SK-N-SH treated with all-trans-retinoic acid at 6 μM for 48 hours (cell line): ENCODE measurements at regions not wholly inside any gene's neighbourhood (a gene's known extent, or its start where the extent isn't known, plus 50 kb on each side); places are given as distances from the start of the nearest gene placed in this dataset.

Experiments
- ARNTL ChIP-seq: fragments of 450-650 bp; formaldehyde crosslinking; IDR thresholded peaks from 2 replicates; pipeline ENCODE4 v1.5.0; 2020; ENCODE audit warnings: low read depth, mild to moderate bottlenecking, moderate library complexity, borderline replicate concordance
- BACH2 ChIP-seq: fragments of 250-450 bp; sonication (Bioruptor Pico); IDR thresholded peaks from 2 replicates; pipeline ENCODE4 v1.9.0; 2021; ENCODE audit warnings: mild to moderate bottlenecking, borderline replicate concordance
- ESRRG ChIP-seq: fragments of 250-450 bp; sonication (Bioruptor Pico); IDR thresholded peaks from 2 replicates; pipeline ENCODE4 v1.6.1; 2021; ENCODE audit warnings: mild to moderate bottlenecking
- GLIS3 ChIP-seq: fragments of 250-450 bp; sonication (Bioruptor Pico); IDR thresholded peaks from 2 replicates; pipeline ENCODE4 v1.5.0; 2020; ENCODE audit warnings: mild to moderate bottlenecking, moderate library complexity
- RARB ChIP-seq: fragments of 250-450 bp; sonication (Bioruptor Pico); IDR thresholded peaks from 2 replicates; pipeline ENCODE4 v1.8.0; 2021; ENCODE audit warnings: mild to moderate bottlenecking, moderate library complexity
- TOX ChIP-seq: fragments of 250-450 bp; sonication (Bioruptor Pico); IDR thresholded peaks from 2 replicates; pipeline ENCODE4 v1.8.0; 2021; ENCODE audit warnings: mild to moderate bottlenecking, moderate library complexity, borderline replicate concordance
- ZFP3 ChIP-seq: fragments of 250-450 bp; sonication (Bioruptor Pico); IDR thresholded peaks from 2 replicates; pipeline ENCODE4 v1.5.0; 2020; ENCODE audit warnings: mild to moderate bottlenecking, moderate library complexity
- ZFP30 ChIP-seq: fragments of 450-650 bp; formaldehyde crosslinking; IDR thresholded peaks from 2 replicates; pipeline ENCODE4 v1.5.0; 2022; ENCODE audit warnings: mild to moderate bottlenecking, moderate library complexity
- ZNF8 ChIP-seq: fragments of 450-650 bp; formaldehyde crosslinking; IDR thresholded peaks from 2 replicates; pipeline ENCODE4 v1.5.0; 2020; ENCODE audit warnings: mild to moderate bottlenecking, moderate library complexity
- TF ChIP-seq, protein P1 (sequence below): fragments of 250-450 bp; sonication (Bioruptor Pico); IDR thresholded peaks from 2 replicates; pipeline ENCODE4 v1.5.0; 2020; ENCODE audit warnings: mild to moderate bottlenecking, moderate library complexity
- TF ChIP-seq, protein P2 (sequence below): fragments of 250-450 bp; sonication (Bioruptor Pico); IDR thresholded peaks from 2 replicates; pipeline ENCODE4 v1.8.0; 2021; ENCODE audit warnings: low read depth, mild to moderate bottlenecking, moderate library complexity, borderline replicate concordance
- TF ChIP-seq, protein P3 (sequence below): fragments of 250-450 bp; sonication (Bioruptor Pico); IDR thresholded peaks from 2 replicates; pipeline ENCODE4 v1.8.0; 2020; ENCODE audit warnings: mild to moderate bottlenecking, moderate library complexity, borderline replicate concordance

- TF ChIP-seq ZFP30 (CRISPR knock-in tag) = no peak
- TF ChIP-seq, protein P1, sequence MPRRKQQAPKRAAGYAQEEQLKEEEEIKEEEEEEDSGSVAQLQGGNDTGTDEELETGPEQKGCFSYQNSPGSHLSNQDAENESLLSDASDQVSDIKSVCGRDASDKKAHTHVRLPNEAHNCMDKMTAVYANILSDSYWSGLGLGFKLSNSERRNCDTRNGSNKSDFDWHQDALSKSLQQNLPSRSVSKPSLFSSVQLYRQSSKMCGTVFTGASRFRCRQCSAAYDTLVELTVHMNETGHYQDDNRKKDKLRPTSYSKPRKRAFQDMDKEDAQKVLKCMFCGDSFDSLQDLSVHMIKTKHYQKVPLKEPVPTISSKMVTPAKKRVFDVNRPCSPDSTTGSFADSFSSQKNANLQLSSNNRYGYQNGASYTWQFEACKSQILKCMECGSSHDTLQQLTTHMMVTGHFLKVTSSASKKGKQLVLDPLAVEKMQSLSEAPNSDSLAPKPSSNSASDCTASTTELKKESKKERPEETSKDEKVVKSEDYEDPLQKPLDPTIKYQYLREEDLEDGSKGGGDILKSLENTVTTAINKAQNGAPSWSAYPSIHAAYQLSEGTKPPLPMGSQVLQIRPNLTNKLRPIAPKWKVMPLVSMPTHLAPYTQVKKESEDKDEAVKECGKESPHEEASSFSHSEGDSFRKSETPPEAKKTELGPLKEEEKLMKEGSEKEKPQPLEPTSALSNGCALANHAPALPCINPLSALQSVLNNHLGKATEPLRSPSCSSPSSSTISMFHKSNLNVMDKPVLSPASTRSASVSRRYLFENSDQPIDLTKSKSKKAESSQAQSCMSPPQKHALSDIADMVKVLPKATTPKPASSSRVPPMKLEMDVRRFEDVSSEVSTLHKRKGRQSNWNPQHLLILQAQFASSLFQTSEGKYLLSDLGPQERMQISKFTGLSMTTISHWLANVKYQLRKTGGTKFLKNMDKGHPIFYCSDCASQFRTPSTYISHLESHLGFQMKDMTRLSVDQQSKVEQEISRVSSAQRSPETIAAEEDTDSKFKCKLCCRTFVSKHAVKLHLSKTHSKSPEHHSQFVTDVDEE = no peak
- TF ChIP-seq TOX (CRISPR knock-in tag) = no peak
- TF ChIP-seq, protein P2, sequence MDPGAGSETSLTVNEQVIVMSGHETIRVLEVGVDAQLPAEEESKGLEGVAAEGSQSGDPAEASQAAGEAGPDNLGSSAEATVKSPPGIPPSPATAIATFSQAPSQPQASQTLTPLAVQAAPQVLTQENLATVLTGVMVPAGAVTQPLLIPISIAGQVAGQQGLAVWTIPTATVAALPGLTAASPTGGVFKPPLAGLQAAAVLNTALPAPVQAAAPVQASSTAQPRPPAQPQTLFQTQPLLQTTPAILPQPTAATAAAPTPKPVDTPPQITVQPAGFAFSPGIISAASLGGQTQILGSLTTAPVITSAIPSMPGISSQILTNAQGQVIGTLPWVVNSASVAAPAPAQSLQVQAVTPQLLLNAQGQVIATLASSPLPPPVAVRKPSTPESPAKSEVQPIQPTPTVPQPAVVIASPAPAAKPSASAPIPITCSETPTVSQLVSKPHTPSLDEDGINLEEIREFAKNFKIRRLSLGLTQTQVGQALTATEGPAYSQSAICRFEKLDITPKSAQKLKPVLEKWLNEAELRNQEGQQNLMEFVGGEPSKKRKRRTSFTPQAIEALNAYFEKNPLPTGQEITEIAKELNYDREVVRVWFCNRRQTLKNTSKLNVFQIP (CRISPR knock-in tag) = no peak
- no peak for TF ChIP-seq GLIS3 (CRISPR knock-in tag)
- TF ChIP-seq ZNF8 (CRISPR knock-in tag) = no peak
- TF ChIP-seq RARB (CRISPR knock-in tag) = no peak
- no peak for TF ChIP-seq ARNTL
- TF ChIP-seq, protein P3, sequence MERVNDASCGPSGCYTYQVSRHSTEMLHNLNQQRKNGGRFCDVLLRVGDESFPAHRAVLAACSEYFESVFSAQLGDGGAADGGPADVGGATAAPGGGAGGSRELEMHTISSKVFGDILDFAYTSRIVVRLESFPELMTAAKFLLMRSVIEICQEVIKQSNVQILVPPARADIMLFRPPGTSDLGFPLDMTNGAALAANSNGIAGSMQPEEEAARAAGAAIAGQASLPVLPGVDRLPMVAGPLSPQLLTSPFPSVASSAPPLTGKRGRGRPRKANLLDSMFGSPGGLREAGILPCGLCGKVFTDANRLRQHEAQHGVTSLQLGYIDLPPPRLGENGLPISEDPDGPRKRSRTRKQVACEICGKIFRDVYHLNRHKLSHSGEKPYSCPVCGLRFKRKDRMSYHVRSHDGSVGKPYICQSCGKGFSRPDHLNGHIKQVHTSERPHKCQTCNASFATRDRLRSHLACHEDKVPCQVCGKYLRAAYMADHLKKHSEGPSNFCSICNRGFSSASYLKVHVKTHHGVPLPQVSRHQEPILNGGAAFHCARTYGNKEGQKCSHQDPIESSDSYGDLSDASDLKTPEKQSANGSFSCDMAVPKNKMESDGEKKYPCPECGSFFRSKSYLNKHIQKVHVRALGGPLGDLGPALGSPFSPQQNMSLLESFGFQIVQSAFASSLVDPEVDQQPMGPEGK (CRISPR knock-in tag) = no peak
- TF ChIP-seq ZFP3 = no peak
- TF ChIP-seq BACH2 (CRISPR knock-in tag) = no peak
- no peak for TF ChIP-seq ESRRG (CRISPR knock-in tag)
Measured at GRCh38 chr4:72994670-72995069, 74.8 kb downstream of the COX18 start.
